AG08396 (cell line): ENCODE measurements at regions not wholly inside any gene's neighbourhood (a gene's known extent, or its start where the extent isn't known, plus 50 kb on each side); places are given as distances from the start of the nearest gene placed in this dataset.
"Not testable (repeated sequence)": the region's sequence is repeated elsewhere in the genome, so short reads cannot be mapped to it uniquely, and the experiment has no call there.

ENCODE experiments used
- DNase-seq: peaks from one replicate; pipeline ENCODE4 v3.0.0; 2012; ENCODE audit warnings: low spot score, mixed read lengths

DNA sequence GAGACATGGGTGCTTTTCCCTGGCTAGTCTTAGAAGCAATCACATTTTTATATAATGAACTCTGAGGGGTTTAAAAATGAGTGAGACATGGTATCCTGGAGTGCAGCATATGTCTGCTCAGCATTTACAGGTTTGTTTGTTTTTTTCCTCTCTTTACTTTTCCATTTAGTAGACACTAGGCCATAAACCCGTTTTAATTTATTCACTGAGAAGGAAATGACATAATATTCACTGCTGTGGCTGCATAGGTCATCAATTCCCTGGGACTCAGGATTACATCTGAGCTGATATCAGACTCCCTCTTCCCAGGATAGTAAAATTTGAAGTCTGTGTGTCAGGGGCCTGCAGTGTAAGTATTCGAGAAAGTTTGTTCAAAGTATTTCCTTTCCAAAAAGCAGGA lies 178.9 kb upstream of the SPRY1 start:
- no peak for DNase-seq

DNA sequence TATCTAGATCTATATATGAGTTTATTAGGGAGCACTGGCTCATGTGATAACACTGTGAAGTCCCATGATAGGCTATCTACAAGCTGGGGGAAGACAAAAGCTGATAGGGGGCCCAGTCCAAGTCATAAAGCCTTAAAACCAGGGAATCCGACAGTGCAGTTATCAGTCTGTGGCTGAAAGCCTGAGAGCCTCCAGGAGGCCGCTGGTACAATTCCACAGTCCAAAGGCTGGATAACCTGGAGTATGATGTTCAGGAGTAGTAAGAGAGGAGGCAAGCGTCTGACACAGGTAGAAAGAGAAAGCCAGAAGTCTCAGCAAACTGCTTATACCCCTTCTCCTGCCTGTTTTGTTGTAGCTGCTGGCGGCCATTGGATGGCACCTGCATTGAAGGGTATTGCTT lies 177.6 kb upstream of the SPRY1 start:
- DNase-seq = no peak

DNA sequence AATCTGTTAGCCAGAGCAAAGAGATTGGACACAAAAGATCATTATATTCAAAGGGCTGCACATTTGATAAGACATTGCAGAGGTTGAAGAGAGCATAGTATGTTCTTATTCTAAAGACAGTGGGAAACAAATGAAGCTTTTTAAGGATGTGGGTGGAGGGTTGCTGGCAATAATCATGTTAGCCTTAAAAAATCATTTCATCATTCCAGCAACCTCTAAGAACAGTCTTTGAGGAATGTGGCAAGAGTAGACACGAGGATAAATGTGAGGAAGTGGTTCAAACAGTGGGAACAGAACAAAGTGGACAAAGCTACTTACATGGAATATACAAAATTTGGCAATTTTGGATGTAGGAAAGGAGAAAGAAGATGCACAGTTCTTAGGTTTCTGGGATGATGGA lies 167.3 kb upstream of the SPRY1 start:
- DNase-seq = no peak

DNA sequence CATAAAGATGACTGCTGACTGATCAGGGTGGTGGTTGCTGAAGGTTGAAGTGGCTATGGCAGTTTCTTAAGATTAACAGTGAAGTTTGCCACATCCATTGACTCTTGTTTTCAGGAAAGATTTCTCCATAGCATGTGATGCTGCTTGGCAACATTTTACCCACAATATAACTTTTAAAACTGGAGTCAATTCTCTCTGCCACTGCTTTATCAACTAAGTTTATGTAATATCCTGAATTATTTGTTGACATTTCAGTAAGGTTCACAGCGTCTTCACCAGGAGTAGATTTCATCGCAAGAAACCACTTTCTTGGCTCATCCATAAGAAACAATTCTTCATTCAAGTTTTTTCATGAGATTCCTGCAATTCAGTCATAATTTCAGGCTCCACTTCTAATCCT lies 166.5 kb upstream of the SPRY1 start:
- DNase-seq = no peak

DNA sequence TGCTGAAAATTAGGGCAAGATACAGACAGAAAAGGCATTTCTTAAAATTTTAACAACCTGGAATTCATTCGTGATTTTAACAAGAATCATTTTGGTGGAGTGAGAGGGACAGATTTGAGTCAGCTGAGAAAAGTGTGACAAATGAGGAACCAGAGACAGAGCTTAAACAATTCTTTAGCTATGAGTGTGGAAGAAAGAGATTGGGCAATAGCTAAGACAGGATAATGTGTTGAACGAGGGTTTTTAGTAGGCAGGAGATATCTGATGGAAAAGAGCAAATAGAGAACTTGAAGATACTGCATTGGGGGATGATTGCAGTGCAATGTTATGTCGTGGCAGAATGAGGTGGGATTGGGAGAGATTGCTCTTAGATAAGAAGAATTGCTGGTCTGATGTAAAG lies 164.2 kb upstream of the SPRY1 start:
- DNase-seq = peak; percentile 15

DNA sequence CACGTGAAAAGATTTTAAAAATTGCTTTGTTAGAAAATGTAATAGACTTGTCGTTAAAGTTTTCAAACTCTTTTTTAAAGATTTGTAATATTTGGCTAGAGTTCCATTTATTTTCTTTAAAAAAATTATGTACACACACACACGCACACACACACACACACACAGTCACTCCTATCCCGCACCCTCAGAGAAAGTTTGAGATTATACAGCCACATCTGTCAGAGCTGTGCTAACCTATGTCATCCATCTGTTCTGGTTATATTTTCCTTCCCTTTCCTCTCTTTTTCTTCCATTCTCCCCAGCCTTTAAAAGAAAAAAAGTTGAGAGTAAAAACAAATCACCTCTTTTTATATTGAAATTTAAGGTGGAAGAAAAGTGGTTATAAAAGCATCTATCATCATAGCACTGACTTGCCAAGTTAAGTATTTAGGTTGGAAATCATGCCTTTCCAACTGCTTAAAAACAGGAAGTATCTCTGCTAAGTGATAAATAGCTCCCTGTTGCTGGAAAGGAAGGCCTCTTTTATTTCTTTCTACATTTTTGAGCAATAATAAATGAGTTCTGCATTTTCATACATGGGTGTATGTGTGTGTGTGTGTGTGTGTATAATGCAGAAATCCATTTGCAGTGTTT lies 163.3 kb upstream of the SPRY1 start:
- no peak for DNase-seq

DNA sequence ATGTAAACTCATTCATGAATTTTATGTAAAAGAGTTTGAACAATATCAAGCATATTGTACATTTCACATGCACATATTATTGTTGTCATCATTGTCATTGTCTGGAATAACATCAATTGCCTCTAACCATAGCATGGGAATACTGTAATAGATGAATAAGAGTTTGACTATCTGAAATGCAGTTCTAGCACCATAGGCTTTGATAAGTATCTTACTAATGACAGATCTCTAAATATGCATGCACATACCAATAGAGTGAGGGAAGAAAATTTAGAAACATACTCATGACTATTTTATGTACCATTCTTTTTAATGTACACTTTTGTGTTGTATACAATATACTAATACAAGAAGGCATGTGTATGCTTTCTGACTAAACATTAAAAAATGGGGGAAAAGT lies 161.6 kb upstream of the SPRY1 start:
- no peak for DNase-seq

DNA sequence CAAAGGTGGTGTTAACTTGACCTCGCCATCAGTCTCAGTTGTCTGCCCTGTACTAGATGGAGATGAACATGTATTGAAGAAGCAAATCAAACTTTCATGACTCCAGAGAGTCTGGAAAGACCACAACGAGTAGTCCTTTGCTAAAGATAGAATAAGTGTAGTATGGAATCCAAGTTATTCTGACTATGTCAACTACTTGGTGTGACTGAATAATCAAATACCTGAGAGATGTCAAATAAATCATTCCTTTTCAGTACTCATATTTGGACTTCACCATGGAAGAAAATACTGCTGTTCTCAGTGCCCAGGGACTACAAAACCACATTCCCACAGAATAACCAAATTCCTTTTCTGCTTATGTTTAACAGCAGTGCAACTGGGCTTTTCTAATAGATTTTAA lies 161.2 kb upstream of the SPRY1 start:
- peak; percentile 32 for DNase-seq

DNA sequence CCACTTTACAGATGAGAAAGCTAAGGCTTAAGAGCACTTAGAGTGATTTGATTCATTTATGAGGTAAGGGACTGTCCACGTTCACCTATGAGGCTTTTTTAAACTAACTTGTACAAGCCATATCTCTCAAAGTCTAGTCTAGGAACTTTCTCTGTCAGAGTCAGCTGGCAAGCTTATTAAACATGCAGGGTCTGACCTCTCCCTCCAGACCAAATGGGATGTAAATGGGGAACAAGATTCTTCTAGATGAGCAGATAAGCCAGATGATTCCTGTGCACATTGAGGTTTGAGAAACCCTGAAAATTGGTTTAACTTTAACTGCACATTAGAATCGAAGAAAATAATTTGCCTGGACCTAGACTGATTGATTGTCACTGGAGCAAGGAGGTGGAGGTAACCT lies 160.0 kb upstream of the SPRY1 start:
- DNase-seq = no peak

DNA sequence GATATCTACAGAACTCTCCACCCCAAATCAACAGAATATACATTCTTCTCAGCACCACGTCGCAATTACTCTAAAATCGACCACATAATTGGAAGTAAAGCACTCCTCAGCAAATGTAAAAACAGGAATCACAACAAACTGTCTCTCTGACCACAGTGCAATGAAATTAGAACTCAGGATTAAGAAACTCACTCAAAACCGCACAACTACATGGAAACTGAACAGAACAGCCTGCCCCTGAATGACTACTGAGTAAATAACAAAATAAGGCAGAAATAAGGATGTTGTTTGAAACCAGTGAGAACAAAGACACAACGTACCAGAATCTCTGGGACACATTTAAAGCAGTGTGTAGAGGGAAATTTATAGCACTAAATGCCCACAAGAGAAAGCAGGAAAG lies 156.3 kb upstream of the SPRY1 start:
- DNase-seq = not testable (repeated sequence)

DNA sequence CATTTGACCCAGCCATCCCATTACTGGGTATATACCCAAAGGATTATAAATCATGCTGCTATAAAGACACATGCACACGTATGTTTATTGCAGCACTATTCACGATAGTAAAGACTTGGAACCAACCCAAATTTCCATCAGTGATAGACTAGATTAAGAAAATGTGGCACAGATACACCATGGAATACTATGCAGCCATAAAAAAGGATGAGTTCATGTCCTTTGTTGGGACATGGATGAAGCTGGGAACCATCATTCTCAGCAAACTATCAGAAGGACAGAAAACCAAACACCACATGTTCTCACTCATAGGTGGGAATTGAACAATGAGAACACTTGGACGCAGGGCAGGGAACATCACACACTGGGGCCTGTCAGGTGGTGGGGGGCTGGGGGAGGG lies 153.4 kb upstream of the SPRY1 start:
- not testable (repeated sequence) for DNase-seq

DNA sequence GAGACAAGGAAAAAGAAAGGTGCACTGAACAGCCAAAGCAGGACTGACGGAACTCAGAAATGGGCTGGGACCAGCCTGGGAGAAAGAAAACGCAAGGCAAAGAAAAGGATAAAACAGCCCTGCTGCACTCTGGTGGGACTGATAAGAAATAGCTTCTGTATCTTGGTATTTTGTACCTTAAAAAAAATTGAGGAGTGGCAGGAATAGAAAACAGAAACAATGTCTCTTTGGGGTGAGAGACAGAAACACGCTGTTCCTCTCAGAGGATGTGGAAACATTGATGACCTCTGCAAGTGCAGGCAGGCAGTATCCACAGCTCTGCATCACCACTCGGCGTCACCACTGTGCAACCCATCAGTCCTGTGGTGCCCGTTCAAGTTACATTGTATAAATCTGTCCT lies 152.5 kb upstream of the SPRY1 start:
- peak; percentile 14 for DNase-seq

DNA sequence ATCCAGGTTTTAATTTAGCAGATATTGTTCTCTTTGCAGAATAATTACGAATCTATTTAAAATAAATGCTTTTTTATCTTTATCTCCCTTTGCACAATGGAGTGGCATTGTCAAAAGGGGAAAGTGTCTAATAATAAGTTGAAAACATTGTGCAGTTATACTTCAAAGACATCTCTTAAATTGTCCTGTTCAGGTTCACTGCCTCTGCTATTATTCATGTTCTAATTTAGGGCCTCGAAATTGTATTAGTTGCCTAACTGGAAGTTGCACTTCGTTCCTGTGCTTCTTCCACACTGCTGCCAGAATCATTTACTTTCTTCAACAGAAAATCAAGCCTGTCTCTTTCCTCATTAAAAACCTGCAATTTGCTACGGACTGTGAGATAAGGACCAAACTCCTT lies 150.5 kb upstream of the SPRY1 start:
- no peak for DNase-seq

DNA sequence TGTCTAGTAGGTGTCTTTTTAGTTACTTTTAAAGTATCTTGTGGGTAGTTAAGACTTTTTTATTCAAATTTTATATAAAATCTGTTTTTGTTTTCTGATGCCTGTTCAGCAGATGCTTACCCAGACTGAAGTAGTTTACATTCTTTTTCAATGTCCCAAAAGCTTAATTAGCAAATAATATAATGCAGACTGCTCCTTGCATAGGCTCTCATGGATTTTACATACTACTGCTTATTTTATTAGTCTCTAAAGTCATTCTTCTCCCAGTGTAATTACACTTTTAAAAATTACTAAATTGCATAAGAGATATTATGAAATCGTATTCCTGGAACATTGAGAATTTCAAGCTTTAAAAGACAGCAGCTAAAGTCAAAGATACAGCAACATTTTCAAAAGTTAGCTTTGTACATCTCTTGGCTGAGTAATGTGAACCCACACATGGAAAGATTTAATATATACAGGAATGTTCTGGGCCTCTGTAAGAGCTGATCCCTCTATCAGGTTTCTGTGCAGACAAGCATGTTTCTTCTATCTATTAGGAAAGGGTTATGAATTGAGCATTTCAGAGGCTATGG lies 148.4 kb upstream of the SPRY1 start:
- no peak for DNase-seq

DNA sequence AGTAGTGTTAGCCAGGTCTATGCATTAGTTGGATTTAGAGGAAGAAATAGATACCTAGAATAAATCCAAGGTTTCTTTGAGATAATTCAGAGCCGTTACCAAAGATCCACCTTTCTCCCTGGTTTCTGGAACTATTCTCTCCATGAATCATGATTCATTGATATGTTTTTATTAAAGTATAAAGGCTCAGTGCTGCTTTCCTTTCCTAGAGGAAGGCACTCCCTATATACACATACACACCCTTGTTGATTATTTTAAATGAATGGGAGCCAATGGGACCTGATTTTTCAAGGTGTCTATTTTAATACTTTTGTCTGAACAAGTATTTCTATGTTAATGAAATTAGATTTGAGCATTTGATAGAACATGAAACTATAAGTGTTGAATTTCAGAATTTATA lies 146.8 kb upstream of the SPRY1 start:
- DNase-seq = no peak

DNA sequence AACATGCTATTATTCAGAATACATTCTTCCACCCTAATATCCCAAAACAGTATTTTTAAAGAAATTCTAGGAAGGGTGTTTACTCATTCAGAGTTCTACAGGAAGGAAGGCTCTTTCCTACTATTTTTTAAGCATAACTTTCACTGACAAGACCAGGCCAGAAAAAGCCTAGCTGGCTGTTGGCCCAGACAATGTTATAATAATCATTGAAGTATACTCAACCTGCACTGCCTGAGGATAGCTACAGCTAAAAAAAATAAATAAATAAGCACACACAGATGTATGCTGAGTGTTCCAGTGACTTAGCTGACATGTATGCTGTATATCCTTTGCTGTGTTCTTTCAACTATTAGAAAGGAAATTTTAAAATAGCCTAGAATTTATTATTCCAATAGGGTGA lies 145.8 kb upstream of the SPRY1 start:
- peak; percentile 8 for DNase-seq

DNA sequence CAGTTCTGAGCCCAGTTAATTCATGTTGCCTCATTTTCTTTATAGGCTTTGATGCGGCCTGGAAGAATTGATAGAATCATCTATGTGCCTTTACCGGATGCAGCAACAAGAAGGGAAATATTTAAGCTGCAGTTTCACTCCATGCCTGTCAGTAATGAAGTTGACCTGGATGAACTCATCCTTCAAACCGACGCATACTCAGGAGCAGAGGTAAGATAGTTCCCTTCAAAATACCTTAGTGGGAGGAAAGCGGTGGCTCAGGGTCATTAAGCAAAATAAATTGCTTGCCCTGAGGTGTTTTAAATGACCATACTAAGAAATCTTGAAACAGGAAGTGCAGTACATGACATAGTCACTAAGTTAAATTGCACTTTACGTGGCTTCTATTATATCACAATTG lies 140.6 kb upstream of the SPRY1 start:
- DNase-seq = no peak

DNA sequence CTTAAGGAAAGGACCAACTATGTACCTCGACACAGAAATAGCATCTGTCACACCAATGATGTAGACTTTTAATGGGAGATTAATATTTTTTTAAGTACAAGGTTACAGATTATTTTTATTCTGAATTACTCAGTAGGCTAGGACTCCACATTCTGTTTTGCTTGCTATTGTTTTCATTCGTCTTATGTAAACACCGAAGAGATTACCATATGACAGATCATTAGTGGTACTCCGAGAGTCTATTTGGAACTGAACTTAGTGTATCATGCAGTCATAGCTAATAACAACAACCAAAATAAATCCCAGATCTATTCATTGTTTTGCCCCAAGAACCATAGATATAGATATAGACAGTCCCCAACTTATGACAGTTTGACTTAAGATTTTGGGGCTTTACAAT lies 139.7 kb upstream of the SPRY1 start:
- no peak for DNase-seq

DNA sequence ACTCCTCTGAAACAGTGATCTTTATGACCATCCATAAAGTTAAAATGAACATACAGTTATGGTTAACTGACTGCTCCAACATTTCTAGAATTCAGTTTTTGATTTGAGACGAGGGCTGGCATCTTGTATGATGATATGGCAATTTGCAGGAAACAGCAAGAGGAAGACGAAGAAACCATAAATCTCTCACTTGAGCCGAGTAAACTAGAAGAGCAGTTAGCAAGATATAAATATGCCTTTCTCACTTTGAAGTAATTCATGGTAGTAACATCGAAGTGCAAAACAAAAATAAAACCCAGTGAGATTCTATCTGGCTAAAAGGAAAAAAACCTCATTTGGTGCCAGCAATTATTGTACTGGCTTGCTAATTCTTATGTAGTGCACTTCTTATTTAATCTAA lies 139.0 kb upstream of the SPRY1 start:
- DNase-seq = no peak

DNA sequence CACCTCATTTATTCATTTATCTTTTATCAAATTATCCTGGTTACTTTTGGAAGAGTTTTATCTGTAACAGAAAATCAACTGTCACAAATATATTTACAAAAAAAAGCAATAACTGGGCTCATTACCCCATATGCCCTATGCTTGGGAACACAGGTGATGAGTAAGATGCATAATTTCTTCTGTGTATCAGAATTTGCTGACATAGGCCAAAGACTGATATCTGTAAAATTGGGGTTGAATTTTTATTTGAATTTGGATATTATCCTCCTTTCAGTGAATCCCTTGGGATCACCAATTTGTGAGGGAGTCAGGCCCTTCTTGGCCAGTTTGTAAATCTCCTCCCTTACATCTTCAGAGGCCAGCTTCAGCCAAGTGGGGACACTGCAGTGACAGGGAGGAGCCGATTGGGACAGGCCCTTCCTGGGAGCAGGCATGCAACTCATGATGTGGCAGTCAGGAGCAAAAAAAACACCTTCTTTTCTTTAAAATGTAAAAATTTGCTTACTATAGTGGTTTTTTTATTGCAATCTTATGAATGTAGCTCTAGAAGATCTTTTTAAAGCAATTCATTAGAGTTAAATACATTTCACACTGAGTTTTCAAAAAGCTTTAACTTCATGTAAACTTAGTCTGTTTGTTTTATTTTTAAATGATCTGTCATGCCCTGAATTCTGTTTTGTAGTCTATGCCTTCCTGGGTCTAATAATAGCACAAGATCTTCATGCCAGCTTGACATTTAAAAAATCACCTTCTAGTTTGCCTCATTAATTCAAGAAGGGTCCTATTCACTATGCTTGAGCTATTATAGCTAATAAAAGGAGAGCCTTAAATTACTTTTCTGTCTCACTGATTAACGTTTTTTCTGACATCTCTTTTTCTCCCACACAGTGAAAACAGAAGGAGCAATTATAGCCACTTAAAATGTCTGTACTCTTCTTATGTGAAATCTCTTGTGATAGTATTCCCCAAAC lies 136.6 kb upstream of the SPRY1 start:
- DNase-seq = no peak

DNA sequence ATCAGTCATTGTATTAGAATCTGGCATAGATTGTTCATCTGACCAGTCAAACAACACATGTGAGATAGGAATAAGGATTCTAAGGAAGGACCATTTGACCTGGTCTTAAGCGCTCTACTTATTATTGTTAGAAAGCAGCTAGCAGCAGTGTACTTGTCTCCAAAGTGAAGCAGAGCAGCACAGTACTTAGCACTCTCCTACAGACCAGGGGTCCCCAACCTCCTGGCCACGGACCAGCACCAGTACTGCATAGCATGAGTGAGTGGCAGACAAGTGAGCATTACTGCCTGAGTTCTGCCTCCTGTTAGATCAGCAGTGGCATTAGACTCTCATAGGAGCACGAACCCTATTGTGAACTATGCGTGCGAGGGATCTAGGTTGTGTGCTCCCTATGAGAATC lies 135.9 kb upstream of the SPRY1 start:
- no peak for DNase-seq

DNA sequence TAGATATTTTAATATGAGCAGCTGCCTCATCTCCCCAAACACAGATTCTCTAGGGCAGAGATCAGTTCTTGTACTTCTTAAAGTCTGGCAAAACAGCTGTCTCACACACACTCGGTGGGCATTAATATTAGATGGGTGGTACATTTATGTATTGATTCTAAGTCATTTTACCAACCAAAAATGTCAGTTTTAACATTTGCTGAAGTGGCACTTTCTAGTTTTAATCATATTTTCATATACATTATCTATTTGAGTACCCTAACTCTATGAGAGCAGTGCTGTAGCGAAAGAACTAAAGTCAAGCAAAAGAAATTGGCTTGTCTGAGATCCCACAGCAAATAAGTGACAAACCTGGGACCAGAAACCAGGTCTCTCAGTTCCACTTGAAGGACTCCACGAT lies 134.5 kb upstream of the SPRY1 start:
- DNase-seq = no peak

DNA sequence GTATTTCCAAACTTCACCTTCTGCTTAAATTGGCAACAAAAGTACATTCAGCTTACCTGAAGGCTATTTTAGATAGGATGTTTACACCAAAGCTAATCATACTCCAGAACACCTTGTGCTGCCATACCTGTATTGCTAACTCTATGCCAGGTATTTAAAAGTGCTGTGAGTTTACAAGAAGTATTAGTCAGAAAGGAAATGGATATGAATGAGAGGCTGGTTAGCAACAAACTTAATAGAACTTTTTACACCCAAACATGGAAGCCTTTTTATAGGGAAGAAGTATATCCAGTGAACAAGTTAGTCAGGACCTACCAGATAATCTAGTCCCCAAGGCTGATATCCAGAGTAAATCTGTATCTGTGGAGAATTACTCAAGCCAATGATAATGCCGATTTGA lies 131.2 kb upstream of the SPRY1 start:
- DNase-seq = no peak
